B cell (primary cell): ENCODE measurements at regions not wholly inside any gene's neighbourhood (a gene's known extent, or its start where the extent isn't known, plus 50 kb on each side); places are given as distances from the start of the nearest gene placed in this dataset.
"Not testable (repeated sequence)": the region's sequence is repeated elsewhere in the genome, so short reads cannot be mapped to it uniquely, and the experiment has no call there.

Experiments used
- ATAC-seq: fragments of 200-7000 bp; cut with Tn5 transposase; one replicate; pipeline ENCODE4 v1.10.0; 2021; ENCODE audit warnings: low read depth, mild to moderate bottlenecking, moderate number of reproducible peaks, moderate library complexity
- CTCF ChIA-PET: fragments of 350-600 bp; sonication (Branson Sonifier 250); formaldehyde crosslinking; loops from one replicate; lab custom pipeline; 2021; ENCODE audit warnings: antibody characterized with exemption, inconsistent platforms; lab: Charles Lee
- POLR2A ChIA-PET: fragments of 350-600 bp; sonication (Branson Sonifier 250); formaldehyde crosslinking; loops from one replicate; lab custom pipeline; 2021; ENCODE audit warnings: antibody characterized with exemption; lab: Charles Lee
- DNase-seq: peaks from one replicate; pipeline ENCODE4 v3.0.0; 2013
- H2AFZ ChIP-seq: 2 replicates; pipeline ENCODE4 v1.6.1; 2012; ENCODE audit warnings: mild to moderate bottlenecking, low read depth, low read length; ENCODE audit not compliant: insufficient read depth, poor library complexity, severe bottlenecking
- H3K27ac ChIP-seq, 2 donors: 1 replicate in 1 of 2; 2 replicates in 1 of 2; pipeline ENCODE4 v1.5.1; 2012 to 2013; ENCODE audit warnings: low read length in 2 of 2, mild to moderate bottlenecking in 2 of 2, moderate library complexity in 1 of 2
- H3K27me3 ChIP-seq, 4 experiments: fragments of 200-600 bp in 1 of 4; sonication (generic) in 1 of 4; replicated peaks in 1 of 4; 1 replicate in 2 of 4; 2 replicates in 2 of 4; pipeline versions ENCODE4 v1.6.1 to v1.7.0; 2013 to 2016; ENCODE audit warnings: low read length in 3 of 4, mild to moderate bottlenecking in 2 of 4, mixed read lengths in 1 of 4, moderate library complexity in 1 of 4; ENCODE audit not compliant: insufficient read depth in 4 of 4, control insufficient read depth in 3 of 4; ENCODE audit errors: control extremely low read depth in 1 of 4
- H3K36me3 ChIP-seq, 2 experiments: replicated peaks in 1 of 2; 1 replicate in 1 of 2; 2 replicates in 1 of 2; pipeline versions ENCODE4 v1.6.1 to v1.7.1; 2013; ENCODE audit warnings: low read length in 1 of 2; ENCODE audit not compliant: insufficient read depth in 2 of 2, control insufficient read depth in 1 of 2; ENCODE audit errors: control extremely low read depth in 1 of 2, extremely low read depth in 1 of 2
- H3K4me1 ChIP-seq, 2 donors: fragments of 200-600 bp in 1 of 2; sonication (generic) in 1 of 2; 1 replicate in 1 of 2; 2 replicates in 1 of 2; pipeline versions ENCODE4 v1.5.1 to v1.6.1; 2013 to 2017; ENCODE audit warnings: low read length in 2 of 2; ENCODE audit not compliant: control insufficient read depth in 2 of 2, insufficient read depth in 2 of 2
- H3K4me2 ChIP-seq: replicated peaks from 2 replicates; pipeline ENCODE3; 2012; ENCODE audit warnings: mild to moderate bottlenecking, low read depth, low read length; ENCODE audit not compliant: poor library complexity, severe bottlenecking
- H3K4me3 ChIP-seq, 5 experiments: fragments of 200-600 bp in 1 of 5; sonication (generic) in 1 of 5; 1 replicate in 3 of 5; 2 replicates in 2 of 5; pipeline versions ENCODE4 v1.5.1 to v1.7.0; 2011 to 2016; ENCODE audit warnings: low read length in 4 of 5, mild to moderate bottlenecking in 4 of 5, low read depth in 2 of 5, control low read depth in 1 of 5, moderate library complexity in 1 of 5; ENCODE audit not compliant: insufficient read depth in 1 of 5; ENCODE audit errors: control extremely low read depth in 1 of 5, extremely low read depth in 1 of 5
- H3K79me2 ChIP-seq: fragments of 200-600 bp; sonication (generic); one replicate; pipeline ENCODE4 v1.6.0; 2016; ENCODE audit warnings: low read length; ENCODE audit not compliant: control insufficient read depth, insufficient read depth
- H3K9ac ChIP-seq: fragments of 200-600 bp; sonication (generic); 2 replicates; pipeline ENCODE4 v1.6.1; 2017; ENCODE audit warnings: mild to moderate bottlenecking, low read length, moderate library complexity
- H3K9me3 ChIP-seq, 3 donors: one replicate each; pipeline versions ENCODE4 v1.6.1 to v1.7.1; 2013; ENCODE audit warnings: low read length in 2 of 3; ENCODE audit not compliant: control insufficient read depth in 2 of 3, insufficient read depth in 1 of 3; ENCODE audit errors: control extremely low read depth in 1 of 3
- H4K20me1 ChIP-seq: 2 replicates; pipeline ENCODE4 v1.6.0; 2012; ENCODE audit warnings: mild to moderate bottlenecking, low read length; ENCODE audit not compliant: insufficient read depth, control insufficient read depth, poor library complexity, severe bottlenecking
- H3K27ac Mint-ChIP-seq: one replicate; pipeline ENCODE4 v1.8.0; 2021; ENCODE audit warnings: mixed read lengths
- H3K27me3 Mint-ChIP-seq: one replicate; pipeline ENCODE4 v1.8.0; 2021; ENCODE audit warnings: mixed read lengths
- H3K4me1 Mint-ChIP-seq: one replicate; pipeline ENCODE4 v1.8.0; 2021; ENCODE audit warnings: mixed read lengths
- H3K4me3 Mint-ChIP-seq: one replicate; pipeline ENCODE4 v1.8.0; 2021; ENCODE audit warnings: mixed read lengths
- H3K9me3 Mint-ChIP-seq: one replicate; pipeline ENCODE4 v1.8.0; 2022; ENCODE audit warnings: mixed read lengths; ENCODE audit not compliant: insufficient read depth
- EZH2 ChIP-seq: IDR thresholded peaks from 2 replicates; pipeline ENCODE4 v1.6.1; 2012; ENCODE audit warnings: borderline replicate concordance, low read depth, mild to moderate bottlenecking, moderate library complexity, low read length; ENCODE audit not compliant: insufficient read depth, poor library complexity, severe bottlenecking
- WGBS: methylation state at CpG from one replicate; pipeline ENCODE4 v1.1.5; 2013; ENCODE audit warnings: missing lambda C conversion rate; ENCODE audit not compliant: insufficient coverage; 5-methylcytosine and 5-hydroxymethylcytosine counted together
- intact Hi-C: fragments of 100-400 bp; cut with micrococcal nuclease; formaldehyde crosslinking; loops from one replicate; pipeline ENCODE4 v1.10.0; 2022
- TF ChIP-seq, protein P1 (sequence below): fragments of 200-600 bp; IDR thresholded peaks from one replicate; pipeline ENCODE4 v1.8.0; 2022; ENCODE audit warnings: antibody characterized with exemption, mild to moderate bottlenecking

- H3K9me3 Mint-ChIP-seq = no peaks in the 10 kb centered on the region
- H3K79me2 ChIP-seq = no peaks in the 10 kb centered on the region
- no peak overlapping the region for H3K4me3 ChIP-seq
- no peaks in the 10 kb centered on the region for H3K4me1 ChIP-seq
- no peak overlapping the region for H3K27ac Mint-ChIP-seq
- H4K20me1 ChIP-seq = no peaks in the 10 kb centered on the region
- H3K4me1 Mint-ChIP-seq = no peaks in the 10 kb centered on the region
- peaks cover 2% of the 10 kb centered on the region for H3K27me3 Mint-ChIP-seq
- H3K4me3 Mint-ChIP-seq = no peak overlapping the region
- H3K27me3 ChIP-seq = no peaks in the 10 kb centered on the region
- 73% methylated on average over 1 of the region's 4 CpGs for WGBS
- no peak overlapping the region for H3K4me2 ChIP-seq
- intact Hi-C loops = no loop called here
- TF ChIP-seq, protein P1, sequence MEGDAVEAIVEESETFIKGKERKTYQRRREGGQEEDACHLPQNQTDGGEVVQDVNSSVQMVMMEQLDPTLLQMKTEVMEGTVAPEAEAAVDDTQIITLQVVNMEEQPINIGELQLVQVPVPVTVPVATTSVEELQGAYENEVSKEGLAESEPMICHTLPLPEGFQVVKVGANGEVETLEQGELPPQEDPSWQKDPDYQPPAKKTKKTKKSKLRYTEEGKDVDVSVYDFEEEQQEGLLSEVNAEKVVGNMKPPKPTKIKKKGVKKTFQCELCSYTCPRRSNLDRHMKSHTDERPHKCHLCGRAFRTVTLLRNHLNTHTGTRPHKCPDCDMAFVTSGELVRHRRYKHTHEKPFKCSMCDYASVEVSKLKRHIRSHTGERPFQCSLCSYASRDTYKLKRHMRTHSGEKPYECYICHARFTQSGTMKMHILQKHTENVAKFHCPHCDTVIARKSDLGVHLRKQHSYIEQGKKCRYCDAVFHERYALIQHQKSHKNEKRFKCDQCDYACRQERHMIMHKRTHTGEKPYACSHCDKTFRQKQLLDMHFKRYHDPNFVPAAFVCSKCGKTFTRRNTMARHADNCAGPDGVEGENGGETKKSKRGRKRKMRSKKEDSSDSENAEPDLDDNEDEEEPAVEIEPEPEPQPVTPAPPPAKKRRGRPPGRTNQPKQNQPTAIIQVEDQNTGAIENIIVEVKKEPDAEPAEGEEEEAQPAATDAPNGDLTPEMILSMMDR = no peak
- no peak for TF ChIP-seq EZH2
- ATAC-seq (no peak), DNase-seq (no peak)
- ChIA-PET CTCF (interaction anchor here (2.5 to 6.0 kb wide), 2 partner anchors 11 to 372 kb away, joined by 8 to 58 read pairs; no protein-coding TSS in a partner anchor), POLR2A (no interaction called here)
- no peaks in the 10 kb centered on the region for H3K9me3 ChIP-seq
- H2AFZ ChIP-seq = no peak overlapping the region
- H3K9ac ChIP-seq = no peak overlapping the region
- H3K27ac ChIP-seq = no peak overlapping the region
- H3K36me3 ChIP-seq = no peaks in the 10 kb centered on the region
Observed at GRCh38 chrX:130543603-130544325, 142.0 kb downstream of the RBMX2 start.

GRCh38 chrX:130545796-130546195, 144.0 kb downstream of the RBMX2 start:
- Mint-ChIP-seq H3K4me3 (no peak overlapping the region), H3K27ac (no peak overlapping the region), H3K4me1 (peaks cover 11% of the 10 kb centered on the region), H3K9me3 (no peaks in the 10 kb centered on the region), H3K27me3 (no peaks in the 10 kb centered on the region)
- peaks cover 0 to 9% of the 10 kb centered on the region in 2 donors for H3K4me1 ChIP-seq
- POLR2A ChIA-PET = no interaction called here
- intact Hi-C loops = no loop called here
- H3K9me3 ChIP-seq = no peaks in the 10 kb centered on the region
- H3K36me3 ChIP-seq = no peaks in the 10 kb centered on the region
- H3K27me3 ChIP-seq = no peaks in the 10 kb centered on the region
- H3K79me2 ChIP-seq = no peaks in the 10 kb centered on the region
- H2AFZ ChIP-seq = no peak overlapping the region
- no peak overlapping the region for H3K4me2 ChIP-seq
- ATAC-seq = no peak
- H3K4me3 ChIP-seq = no peak overlapping the region
- H3K27ac ChIP-seq = no peak overlapping the region
- no peak for TF ChIP-seq EZH2
- TF ChIP-seq, protein P1 = no peak
- H4K20me1 ChIP-seq = no peaks in the 10 kb centered on the region
- no peak for DNase-seq
- CTCF ChIA-PET = no interaction called here
- no peak overlapping the region for H3K9ac ChIP-seq
- WGBS = no CpG with 5 or more reads among the region's 2 CpGs

GRCh38 chrX:130549382-130549781, 147.6 kb downstream of the RBMX2 start:
- H3K4me3 ChIP-seq, H3K27me3 Mint-ChIP-seq, H4K20me1 ChIP-seq, H3K36me3 ChIP-seq, POLR2A ChIA-PET, H3K27ac Mint-ChIP-seq, H3K27me3 ChIP-seq, H3K27ac ChIP-seq, H3K9me3 Mint-ChIP-seq, CTCF ChIA-PET, H3K9ac ChIP-seq, intact Hi-C loops, H2AFZ ChIP-seq, H3K4me2 ChIP-seq, H3K4me3 Mint-ChIP-seq, H3K79me2 ChIP-seq, ATAC-seq, H3K9me3 ChIP-seq, DNase-seq: not testable (repeated sequence)
- peaks cover 7 to 29% of the 10 kb centered on the region in 2 donors for H3K4me1 ChIP-seq
- H3K4me1 Mint-ChIP-seq = peaks cover 36% of the 10 kb centered on the region
- 57% methylated on average over 1 of the region's 5 CpGs for WGBS
